ENCODE measurements at regions not wholly inside any gene's neighbourhood (a gene's known extent, or its start where the extent isn't known, plus 50 kb on each side); places are given as distances from the start of the nearest gene placed in this dataset.

DNA sequence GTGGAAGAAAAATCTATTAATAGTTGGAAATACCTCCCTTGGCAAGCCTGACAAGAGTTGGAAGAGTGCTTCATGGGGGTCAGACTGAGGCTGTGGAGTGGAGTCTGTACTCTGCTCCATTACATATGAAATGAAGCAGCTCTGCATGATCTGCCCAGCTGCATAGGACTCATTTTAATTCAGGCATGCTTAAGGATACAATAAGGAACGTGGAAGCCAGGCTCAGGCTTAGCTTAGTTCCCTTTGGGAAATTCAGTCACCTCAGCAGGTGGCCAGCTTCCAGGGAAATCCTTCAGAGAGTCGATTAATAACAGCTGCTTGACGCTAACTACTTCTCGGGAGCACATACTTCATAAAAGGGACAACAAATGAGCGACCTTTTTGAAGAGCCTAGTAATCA lies 1672.9 kb upstream of the WWC1 start:
- Histone ChIP-seq H4K20me1 (ENCODE audit: control insufficient read depth, extremely low read depth, insufficient read depth, low read length) (no peaks in the 10 kb centered on the region), H3K4me2 (ENCODE audit: control insufficient read depth, extremely low read depth, insufficient read depth, low read depth, low read length) (no peak overlapping the region), H3K79me2 (ENCODE audit: control insufficient read depth, insufficient read depth, low read length) (no peaks in the 10 kb centered on the region), H3K9me1 (ENCODE audit: control insufficient read depth, extremely low read depth, insufficient read depth, low read length) (no peaks in the 10 kb centered on the region), H3K4me3 (ENCODE audit: control insufficient read depth in 2 of 3, extremely low read depth in 1 of 3, insufficient read depth in 2 of 3, low read depth in 1 of 3, low read length in 3 of 3) (no peak overlapping the region), H2AFZ (ENCODE audit: control insufficient read depth, low read length) (no peak overlapping the region), H3K27ac (ENCODE audit: control insufficient read depth, insufficient read depth, low read length) (no peak overlapping the region), H3K9ac (ENCODE audit: control insufficient read depth, extremely low read depth, insufficient read depth, low read length) (no peak overlapping the region), H3K27me3 (ENCODE audit: control insufficient read depth, extremely low read depth, insufficient read depth, low read length) (no peaks in the 10 kb centered on the region), H3K36me3 (ENCODE audit: control insufficient read depth in 2 of 2, extremely low read depth in 1 of 2, insufficient read depth in 2 of 2, low read length in 2 of 2) (no peaks in the 10 kb centered on the region), H3K9me3 (ENCODE audit: control insufficient read depth, low read depth, low read length) (no peaks in the 10 kb centered on the region), H3K4me1 (ENCODE audit: control insufficient read depth, extremely low read depth, insufficient read depth, low read length) (no peaks in the 10 kb centered on the region)
- FAIRE-seq (no peak), DNase-seq (ENCODE audit: low read depth, low spot score) (no peak)
- TF ChIP-seq CTCF (optimal IDR thresholded peaks at IDR 0.05 in 1 of 3, IDR thresholded peaks at IDR 0.05 in 1 of 3, conservative IDR thresholded peaks at IDR 0.05 in 1 of 3; ENCODE audit: extremely low read depth in 1 of 3, insufficient read depth in 2 of 3, low read length in 3 of 3) (no peak), EZH2 (IDR thresholded peaks at IDR 0.05; ENCODE audit: low read length) (no peak)
- dilution Hi-C loops (cut with MboI; ENCODE audit: extremely low pct_ligation_motif_present, low sequenced_read_pairs), result no loop called here

- H4K20me1 ChIP-seq (ENCODE audit: control insufficient read depth, extremely low read depth, insufficient read depth, low read length), result no peaks in the 10 kb centered on the region
- no peaks in the 10 kb centered on the region for H3K27me3 ChIP-seq (ENCODE audit: control insufficient read depth, extremely low read depth, insufficient read depth, low read length)
- dilution Hi-C loops (cut with MboI; ENCODE audit: extremely low pct_ligation_motif_present, low sequenced_read_pairs), result no loop called here
- FAIRE-seq (no peak), DNase-seq (ENCODE audit: low read depth, low spot score) (no peak)
- H3K9me3 ChIP-seq (ENCODE audit: control insufficient read depth, low read depth, low read length), result no peaks in the 10 kb centered on the region
- no peaks in the 10 kb centered on the region for H3K4me1 ChIP-seq (ENCODE audit: control insufficient read depth, extremely low read depth, insufficient read depth, low read length)
- no peak overlapping the region for H3K4me3 ChIP-seq (ENCODE audit: control insufficient read depth in 2 of 3, extremely low read depth in 1 of 3, insufficient read depth in 2 of 3, low read depth in 1 of 3, low read length in 3 of 3)
- H3K27ac ChIP-seq (ENCODE audit: control insufficient read depth, insufficient read depth, low read length), result no peak overlapping the region
- no peaks in the 10 kb centered on the region for H3K36me3 ChIP-seq (ENCODE audit: control insufficient read depth in 2 of 2, extremely low read depth in 1 of 2, insufficient read depth in 2 of 2, low read length in 2 of 2)
- no peak overlapping the region for H3K9ac ChIP-seq (ENCODE audit: control insufficient read depth, extremely low read depth, insufficient read depth, low read length)
- H3K79me2 ChIP-seq (ENCODE audit: control insufficient read depth, insufficient read depth, low read length), result no peaks in the 10 kb centered on the region
- TF ChIP-seq CTCF (optimal IDR thresholded peaks at IDR 0.05 in 1 of 3, IDR thresholded peaks at IDR 0.05 in 1 of 3, conservative IDR thresholded peaks at IDR 0.05 in 1 of 3; ENCODE audit: extremely low read depth in 1 of 3, insufficient read depth in 2 of 3, low read length in 3 of 3) (no peak), EZH2 (IDR thresholded peaks at IDR 0.05; ENCODE audit: low read length) (no peak)
- no peak overlapping the region for H2AFZ ChIP-seq (ENCODE audit: control insufficient read depth, low read length)
- no peak overlapping the region for H3K4me2 ChIP-seq (ENCODE audit: control insufficient read depth, extremely low read depth, insufficient read depth, low read depth, low read length)
- no peaks in the 10 kb centered on the region for H3K9me1 ChIP-seq (ENCODE audit: control insufficient read depth, extremely low read depth, insufficient read depth, low read length)
These were observed 1666.9 kb upstream of the WWC1 start for GRCh38 chr5:166624573-166624972.

Measured in keratinocyte (primary cell).